ENCODE measurements at regions not wholly inside any gene's neighbourhood (a gene's known extent, or its start where the extent isn't known, plus 50 kb on each side); places are given as distances from the start of the nearest gene placed in this dataset.
"Not testable (repeated sequence)": the region's sequence is repeated elsewhere in the genome, so short reads cannot be mapped to it uniquely, and the experiment has no call there.

DNA sequence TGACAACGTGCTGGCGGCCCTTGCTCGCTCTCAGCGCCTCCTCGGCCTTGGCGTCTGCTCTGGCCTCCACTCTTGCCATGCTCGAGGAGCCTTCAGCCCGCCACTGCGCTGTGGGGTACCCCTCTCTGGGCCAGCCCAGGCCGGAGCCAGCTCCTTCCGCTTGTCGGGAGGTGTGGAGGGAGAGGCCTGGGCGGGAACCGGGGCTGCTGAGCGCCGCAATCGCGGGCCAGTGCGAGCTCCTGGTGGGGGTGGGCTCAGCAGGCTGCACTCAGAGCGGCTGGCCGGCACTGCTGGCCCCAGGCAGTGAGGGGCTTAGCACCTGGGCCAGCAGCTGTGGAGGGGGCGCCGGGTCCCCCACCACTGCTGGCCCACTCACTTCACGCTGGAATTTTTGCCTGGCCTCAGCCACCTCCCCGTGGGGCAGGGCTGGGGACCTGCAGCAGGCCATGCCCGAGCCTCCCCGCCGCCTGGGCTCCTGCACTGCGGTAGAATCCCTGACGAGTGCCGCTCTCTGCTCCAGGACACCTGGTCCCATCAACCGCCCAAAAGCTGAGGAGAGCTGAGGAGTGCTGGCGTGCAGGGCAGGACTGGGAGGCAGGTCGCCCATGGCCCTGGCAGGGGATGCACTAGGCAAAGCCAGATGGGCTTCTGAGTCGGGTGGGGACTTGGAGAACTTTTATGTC, 372.2 kb upstream of the NRG3 start:
- no peak for DNase-seq

GRCh38 chr10:81505777-81506176, 369.2 kb upstream of the NRG3 start:
- not testable (repeated sequence) for DNase-seq

DNA sequence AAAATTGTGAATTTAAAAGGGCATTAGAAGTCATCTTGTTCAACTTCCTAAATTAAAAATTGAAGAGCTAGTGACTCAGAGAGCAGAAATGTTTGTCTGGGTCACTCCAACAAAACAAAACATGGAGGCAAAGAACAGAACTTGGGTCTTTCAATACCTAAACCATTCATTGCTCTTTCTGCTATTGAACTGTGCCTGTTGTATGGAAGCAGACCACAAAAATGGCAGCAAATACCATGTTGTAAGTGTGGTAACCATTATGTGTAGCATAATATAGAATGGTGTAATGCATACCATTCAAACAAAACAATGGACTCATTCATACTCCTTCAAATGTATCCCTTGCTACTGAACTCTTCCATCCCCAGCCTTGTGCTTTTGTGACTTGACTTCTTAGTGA, 360.2 kb upstream of the NRG3 start:
- DNase-seq, result no peak

GRCh38 chr10:81520688-81521087, 354.3 kb upstream of the NRG3 start:
- DNase-seq, result no peak

- no peak for DNase-seq
Observed at GRCh38 chr10:81524467-81524866, 350.5 kb upstream of the NRG3 start.

- no peak for DNase-seq
Observed at GRCh38 chr10:81532403-81532802, 342.6 kb upstream of the NRG3 start.

- no peak for DNase-seq
Observed at GRCh38 chr10:81534991-81535390, 340.0 kb upstream of the NRG3 start.

DNA sequence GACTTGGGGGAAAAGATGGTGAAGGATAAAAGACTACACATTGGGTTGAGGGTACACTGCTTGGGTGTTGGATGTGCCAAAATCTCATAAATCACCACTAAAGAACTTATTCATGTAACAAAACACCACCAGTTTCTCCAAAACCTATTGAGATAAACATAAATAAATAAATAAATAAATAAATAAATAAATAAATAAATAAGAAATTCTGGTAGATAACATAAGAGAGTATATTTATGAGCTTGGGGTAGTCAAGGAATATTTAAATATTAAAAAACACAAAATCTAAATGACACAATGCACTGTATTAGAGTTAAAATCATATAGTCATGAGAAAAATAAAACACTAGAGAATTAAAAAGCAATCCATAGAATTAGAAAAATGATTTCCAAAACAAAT, 333.5 kb upstream of the NRG3 start:
- no peak for DNase-seq

DNA sequence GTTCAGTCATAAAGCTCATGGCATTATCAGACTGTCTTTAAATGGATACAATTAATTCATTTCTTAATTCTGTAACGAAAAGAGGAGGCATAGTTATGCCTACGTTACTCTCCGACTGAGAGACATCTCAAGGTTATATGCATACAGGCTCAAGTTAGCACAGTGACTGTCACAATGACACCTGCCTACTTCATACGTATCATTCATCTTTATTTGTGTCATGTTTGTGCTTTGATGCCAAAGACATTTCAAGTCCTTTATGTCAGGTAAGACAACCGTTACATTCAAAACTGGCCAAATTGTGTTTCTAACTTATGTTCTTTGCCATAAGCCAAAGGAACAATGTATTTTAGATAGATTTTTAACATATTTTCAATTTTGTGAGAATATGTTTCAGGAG, 328.8 kb upstream of the NRG3 start:
- DNase-seq, result no peak

GRCh38 chr10:81548160-81548559, 326.8 kb upstream of the NRG3 start:
- DNase-seq, result no peak

DNA sequence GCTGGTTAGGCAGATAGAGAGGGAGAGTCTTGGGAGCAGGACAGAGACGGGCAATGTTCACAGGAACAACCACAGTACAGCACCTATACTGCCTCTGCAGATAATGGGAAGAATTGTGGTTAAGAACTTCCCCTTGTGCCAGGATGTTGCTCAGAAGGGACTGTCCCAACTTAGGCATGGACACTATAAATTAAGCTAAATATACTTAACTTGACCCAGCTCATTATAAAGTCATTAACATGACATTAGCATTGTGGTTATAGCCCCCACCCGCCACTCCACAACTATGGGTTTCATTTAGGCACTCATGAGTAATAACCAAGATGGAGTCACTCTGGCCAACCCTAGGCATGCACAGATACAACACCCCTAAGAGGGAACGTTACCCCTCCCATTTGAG, 310.9 kb upstream of the NRG3 start:
- no peak for DNase-seq

DNA sequence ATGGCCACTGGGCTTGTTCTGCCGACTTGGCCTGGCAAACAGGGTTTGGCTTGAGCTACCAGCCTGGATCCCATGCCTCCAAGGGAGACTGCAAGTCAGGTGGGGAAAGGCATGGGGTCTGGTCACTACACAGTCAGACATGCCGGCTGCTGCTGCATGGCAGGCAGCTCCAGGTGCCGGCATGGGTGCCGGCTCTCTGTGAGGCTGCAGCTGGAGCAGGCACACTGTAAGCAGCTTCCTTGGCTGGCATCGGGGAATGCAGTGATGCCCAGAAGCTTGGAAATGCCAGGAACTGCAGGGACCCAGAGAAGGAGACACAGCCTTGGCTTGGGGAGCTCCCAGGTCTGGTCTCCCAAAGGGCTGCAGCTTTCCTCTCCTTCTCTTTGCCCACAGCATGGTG, 305.5 kb upstream of the NRG3 start:
- DNase-seq, result no peak

GRCh38 chr10:81570349-81570748, 304.6 kb upstream of the NRG3 start:
- DNase-seq, result no peak

- no peak for DNase-seq
Observed at GRCh38 chr10:81570878-81571794, 303.9 kb upstream of the NRG3 start.

GRCh38 chr10:81575036-81575435, 300.0 kb upstream of the NRG3 start:
- DNase-seq, result no peak

DNA sequence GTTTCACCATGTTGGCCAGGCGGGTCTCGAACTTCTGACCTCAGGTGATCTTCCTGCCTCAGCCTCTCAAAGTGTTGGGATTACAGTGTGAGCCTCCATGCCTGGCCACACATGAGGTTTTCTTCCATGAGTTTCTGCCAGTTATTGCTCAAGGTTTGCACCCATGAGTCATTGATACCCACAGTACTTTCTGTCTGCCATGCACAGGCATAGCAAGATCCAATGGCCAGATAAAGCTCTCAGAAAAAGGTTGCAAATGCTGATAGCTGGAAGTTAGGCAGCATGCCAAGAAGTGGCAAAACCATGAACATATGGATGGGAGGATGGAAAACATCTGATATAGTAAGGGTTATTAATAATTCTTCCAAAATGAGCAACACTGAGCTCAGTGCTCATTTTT, 298.7 kb upstream of the NRG3 start:
- DNase-seq, result no peak

DNA sequence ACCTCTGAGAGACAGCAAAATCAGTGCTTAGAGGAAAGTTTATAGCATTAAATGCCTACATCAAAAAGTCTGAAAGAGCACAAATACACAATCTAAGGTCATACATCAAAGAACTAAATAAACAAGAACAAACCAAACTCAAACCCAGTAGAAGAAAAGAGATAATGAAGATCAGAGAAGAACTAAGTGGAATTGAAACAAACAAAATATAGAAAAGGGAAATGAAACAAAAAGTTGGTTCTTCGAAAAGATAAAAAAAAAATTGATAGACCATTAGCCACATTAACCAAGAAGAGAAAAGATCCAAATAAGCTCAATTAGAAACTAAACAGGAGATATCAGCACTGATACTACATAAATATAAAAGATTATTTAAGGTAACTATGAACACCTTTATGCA, 280.0 kb upstream of the NRG3 start:
- DNase-seq, result no peak

DNA sequence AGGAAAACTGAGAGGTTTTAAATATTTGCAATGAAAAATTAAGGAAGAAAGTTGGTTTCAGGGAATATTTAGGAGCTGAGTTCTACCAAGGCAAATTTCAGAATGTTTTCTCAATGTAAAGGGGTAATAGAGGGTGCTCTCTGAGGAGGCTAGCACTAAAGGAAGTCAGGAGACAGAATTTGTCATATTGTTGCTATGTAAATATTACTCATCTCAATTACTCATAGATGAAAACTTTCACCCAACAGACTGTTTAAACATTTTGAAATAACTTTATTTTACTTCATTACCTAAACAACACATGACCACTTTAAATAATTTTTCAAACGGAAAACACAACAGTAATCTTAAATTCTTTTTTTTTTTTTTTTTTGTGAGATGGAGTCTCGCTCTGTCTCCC, 274.8 kb upstream of the NRG3 start:
- no peak for DNase-seq

DNA sequence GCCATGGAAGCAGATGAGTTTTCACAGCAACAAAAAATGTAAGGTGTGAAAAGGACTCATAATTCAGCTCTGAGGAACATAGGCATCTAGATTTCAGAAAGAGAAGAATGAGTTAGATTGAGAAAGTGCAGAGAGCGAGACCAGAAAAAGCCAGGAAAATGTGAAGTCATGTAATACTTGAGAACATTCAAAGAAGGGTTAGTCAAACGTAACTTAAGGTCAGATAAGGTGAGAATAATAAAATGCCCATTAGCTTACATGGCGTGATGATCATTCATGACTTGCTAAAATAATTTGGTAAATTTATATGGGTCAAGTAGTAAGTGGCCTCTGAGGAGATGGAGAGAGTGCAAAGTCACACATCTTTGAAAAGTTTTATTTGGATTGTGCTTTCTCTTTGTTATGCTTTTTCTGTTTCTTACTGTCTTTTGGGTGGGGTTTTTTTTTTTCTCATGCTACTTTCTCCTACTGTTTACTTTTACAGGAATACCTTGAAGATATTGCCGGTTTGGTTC, 271.8 kb upstream of the NRG3 start:
- no peak for DNase-seq

DNA sequence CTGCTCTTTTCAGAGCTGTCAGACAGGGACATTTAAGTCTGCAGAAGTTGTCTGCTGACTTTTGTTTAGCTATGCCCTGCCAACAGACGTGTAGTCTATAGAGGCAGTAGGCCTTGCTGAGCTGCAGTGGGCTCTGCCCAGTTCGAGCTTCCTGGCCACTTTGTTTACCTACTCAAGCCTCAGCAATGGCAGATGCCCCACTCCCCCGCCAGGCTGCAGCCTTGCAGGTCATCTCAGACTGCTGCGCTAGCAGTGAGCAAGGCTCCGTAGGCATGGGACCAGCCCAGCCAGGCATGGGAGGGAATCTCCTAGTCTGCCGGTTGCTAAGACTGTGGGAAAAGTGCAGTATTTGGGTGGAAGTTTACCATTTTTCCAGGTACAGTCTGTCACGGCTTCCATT, 230.5 kb upstream of the NRG3 start:
- DNase-seq, result not testable (repeated sequence)

DNA sequence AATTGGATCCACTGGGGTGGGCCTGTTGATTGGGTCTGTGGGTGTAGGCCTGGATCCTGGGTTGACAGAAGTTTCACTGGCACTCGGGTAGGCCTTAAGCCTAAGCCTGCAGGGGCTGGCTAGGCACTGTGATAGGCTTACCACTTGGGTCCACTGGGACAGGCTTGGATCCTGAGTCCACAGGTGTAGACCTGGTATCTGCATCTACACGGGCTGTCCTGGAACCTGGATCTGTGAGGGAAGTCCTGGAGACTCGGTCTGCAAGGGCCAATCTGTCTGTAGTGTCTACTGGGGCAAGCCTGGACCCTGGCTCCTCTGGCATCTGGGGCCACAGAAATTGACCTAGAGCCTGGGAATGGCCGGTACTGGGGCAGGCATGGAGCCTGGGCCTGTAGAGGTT, 219.0 kb upstream of the NRG3 start:
- DNase-seq, result no peak

DNA sequence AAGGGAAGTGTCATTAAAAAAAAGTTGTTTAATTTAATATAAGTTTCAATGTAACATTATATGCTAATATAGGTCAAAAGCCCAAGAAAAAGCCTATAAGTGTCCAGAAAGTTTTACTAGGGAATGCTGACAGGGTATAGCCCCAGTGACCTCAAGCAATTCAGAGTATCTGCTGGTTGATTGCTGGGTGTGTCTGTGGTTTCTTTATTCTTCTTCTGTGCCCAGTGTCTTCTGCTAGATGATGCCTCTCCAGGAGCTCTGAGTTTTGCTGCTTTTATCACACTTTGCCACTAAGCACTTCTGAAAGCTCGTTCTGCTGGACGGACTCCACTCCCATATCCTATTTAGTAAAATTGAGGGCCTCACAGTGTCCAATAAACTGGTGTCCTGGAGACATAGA, 212.2 kb upstream of the NRG3 start:
- DNase-seq, result no peak

GRCh38 chr10:81664800-81665199, 210.2 kb upstream of the NRG3 start:
- DNase-seq, result not testable (repeated sequence)

DNA sequence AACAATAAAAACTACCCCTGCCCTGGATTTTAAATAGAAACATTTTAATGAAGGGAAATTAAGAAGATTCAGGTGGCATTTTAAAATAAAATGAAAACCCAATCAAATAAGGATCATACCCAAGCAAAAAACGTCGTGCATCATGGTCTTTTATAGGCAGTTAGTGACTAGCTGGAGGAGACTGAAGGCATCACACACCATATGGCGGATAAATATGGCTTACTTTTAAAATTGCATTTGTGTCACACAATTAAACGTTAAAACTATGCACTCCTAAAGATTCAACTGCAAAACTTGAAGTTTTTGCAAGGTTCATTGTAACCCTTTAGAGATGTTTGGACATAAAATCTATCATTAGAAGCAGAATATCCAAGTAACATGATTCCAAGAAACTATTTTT, 200.1 kb upstream of the NRG3 start:
- no peak for DNase-seq
